ENCODE measurements at regions not wholly inside any gene's neighbourhood (a gene's known extent, or its start where the extent isn't known, plus 50 kb on each side); places are given as distances from the start of the nearest gene placed in this dataset.

DNA sequence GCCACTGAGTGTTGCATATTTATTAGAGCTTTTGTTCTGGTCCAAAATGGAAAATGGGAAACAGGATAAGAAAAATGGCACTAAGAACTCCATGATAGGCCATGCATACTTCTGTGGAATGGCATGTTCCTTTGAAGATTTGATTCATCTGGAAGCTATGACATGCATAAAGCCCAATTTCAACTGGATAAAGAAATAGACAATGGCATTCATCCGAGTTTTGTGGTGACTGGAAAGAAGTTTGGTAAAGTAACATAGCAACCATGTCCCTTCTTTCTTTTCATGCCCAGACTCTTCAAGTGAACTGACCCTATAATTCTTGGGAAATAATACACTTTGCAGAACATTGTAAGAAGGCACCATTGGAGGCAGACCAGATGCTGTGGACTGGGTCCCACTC is 368.4 kb upstream of the IL12A start:
- Mint-ChIP-seq H3K27ac (no peak overlapping the region), H3K9me3 (no peaks in the 10 kb centered on the region), H3K4me3 (no peak overlapping the region), H3K36me3 (ENCODE audit: low read depth) (no peaks in the 10 kb centered on the region), H3K4me1 (peaks cover 22% of the 10 kb centered on the region), H3K27me3 (ENCODE audit: insufficient read depth, low read depth, poor library complexity) (no peaks in the 10 kb centered on the region)
- Histone ChIP-seq H3K4me1 (ENCODE audit: insufficient read depth) (peaks cover 4% of the 10 kb centered on the region; the same call in 1 of the 2 replicates), H3K9me2 (ENCODE audit: insufficient read depth) (no peaks in the 10 kb centered on the region), H3F3A (replicated peaks; ENCODE audit: low read depth) (no peaks in the 10 kb centered on the region), H4K20me1 (replicated peaks; ENCODE audit: insufficient read depth) (no peaks in the 10 kb centered on the region), H3K79me2 (replicated peaks; ENCODE audit: insufficient read depth) (no peaks in the 10 kb centered on the region), H3K36me3 (ENCODE audit: insufficient read depth) (no peaks in the 10 kb centered on the region), H3K4me3 (no peak overlapping the region), H2AFZ (no peak overlapping the region), H3K27me3 (ENCODE audit: insufficient read depth) (no peaks in the 10 kb centered on the region), H3K4me2 (no peak overlapping the region), H3K27ac (ENCODE audit: low read depth) (no peak overlapping the region)
- ATAC-seq: no peak
- no peak for TF ChIP-seq JUNB (IDR thresholded peaks at IDR 0.05; ENCODE audit: unreplicated experiment)
- no peak for TF ChIP-seq EZH2phosphoT487 (IDR thresholded peaks at IDR 0.05; ENCODE audit: unreplicated experiment)
- no peak for TF ChIP-seq STAT1 (IDR thresholded peaks at IDR 0.05; ENCODE audit: unreplicated experiment)
- TF ChIP-seq NANOG (IDR thresholded peaks at IDR 0.05; ENCODE audit: borderline replicate concordance): no peak
- TF ChIP-seq ZNF114 (CRISPR knock-in tag; IDR thresholded peaks at IDR 0.05): no peak
- no peak for TF ChIP-seq ZNF331 (CRISPR knock-in tag; IDR thresholded peaks at IDR 0.05; ENCODE audit: low read depth)
- TF ChIP-seq, protein P1, sequence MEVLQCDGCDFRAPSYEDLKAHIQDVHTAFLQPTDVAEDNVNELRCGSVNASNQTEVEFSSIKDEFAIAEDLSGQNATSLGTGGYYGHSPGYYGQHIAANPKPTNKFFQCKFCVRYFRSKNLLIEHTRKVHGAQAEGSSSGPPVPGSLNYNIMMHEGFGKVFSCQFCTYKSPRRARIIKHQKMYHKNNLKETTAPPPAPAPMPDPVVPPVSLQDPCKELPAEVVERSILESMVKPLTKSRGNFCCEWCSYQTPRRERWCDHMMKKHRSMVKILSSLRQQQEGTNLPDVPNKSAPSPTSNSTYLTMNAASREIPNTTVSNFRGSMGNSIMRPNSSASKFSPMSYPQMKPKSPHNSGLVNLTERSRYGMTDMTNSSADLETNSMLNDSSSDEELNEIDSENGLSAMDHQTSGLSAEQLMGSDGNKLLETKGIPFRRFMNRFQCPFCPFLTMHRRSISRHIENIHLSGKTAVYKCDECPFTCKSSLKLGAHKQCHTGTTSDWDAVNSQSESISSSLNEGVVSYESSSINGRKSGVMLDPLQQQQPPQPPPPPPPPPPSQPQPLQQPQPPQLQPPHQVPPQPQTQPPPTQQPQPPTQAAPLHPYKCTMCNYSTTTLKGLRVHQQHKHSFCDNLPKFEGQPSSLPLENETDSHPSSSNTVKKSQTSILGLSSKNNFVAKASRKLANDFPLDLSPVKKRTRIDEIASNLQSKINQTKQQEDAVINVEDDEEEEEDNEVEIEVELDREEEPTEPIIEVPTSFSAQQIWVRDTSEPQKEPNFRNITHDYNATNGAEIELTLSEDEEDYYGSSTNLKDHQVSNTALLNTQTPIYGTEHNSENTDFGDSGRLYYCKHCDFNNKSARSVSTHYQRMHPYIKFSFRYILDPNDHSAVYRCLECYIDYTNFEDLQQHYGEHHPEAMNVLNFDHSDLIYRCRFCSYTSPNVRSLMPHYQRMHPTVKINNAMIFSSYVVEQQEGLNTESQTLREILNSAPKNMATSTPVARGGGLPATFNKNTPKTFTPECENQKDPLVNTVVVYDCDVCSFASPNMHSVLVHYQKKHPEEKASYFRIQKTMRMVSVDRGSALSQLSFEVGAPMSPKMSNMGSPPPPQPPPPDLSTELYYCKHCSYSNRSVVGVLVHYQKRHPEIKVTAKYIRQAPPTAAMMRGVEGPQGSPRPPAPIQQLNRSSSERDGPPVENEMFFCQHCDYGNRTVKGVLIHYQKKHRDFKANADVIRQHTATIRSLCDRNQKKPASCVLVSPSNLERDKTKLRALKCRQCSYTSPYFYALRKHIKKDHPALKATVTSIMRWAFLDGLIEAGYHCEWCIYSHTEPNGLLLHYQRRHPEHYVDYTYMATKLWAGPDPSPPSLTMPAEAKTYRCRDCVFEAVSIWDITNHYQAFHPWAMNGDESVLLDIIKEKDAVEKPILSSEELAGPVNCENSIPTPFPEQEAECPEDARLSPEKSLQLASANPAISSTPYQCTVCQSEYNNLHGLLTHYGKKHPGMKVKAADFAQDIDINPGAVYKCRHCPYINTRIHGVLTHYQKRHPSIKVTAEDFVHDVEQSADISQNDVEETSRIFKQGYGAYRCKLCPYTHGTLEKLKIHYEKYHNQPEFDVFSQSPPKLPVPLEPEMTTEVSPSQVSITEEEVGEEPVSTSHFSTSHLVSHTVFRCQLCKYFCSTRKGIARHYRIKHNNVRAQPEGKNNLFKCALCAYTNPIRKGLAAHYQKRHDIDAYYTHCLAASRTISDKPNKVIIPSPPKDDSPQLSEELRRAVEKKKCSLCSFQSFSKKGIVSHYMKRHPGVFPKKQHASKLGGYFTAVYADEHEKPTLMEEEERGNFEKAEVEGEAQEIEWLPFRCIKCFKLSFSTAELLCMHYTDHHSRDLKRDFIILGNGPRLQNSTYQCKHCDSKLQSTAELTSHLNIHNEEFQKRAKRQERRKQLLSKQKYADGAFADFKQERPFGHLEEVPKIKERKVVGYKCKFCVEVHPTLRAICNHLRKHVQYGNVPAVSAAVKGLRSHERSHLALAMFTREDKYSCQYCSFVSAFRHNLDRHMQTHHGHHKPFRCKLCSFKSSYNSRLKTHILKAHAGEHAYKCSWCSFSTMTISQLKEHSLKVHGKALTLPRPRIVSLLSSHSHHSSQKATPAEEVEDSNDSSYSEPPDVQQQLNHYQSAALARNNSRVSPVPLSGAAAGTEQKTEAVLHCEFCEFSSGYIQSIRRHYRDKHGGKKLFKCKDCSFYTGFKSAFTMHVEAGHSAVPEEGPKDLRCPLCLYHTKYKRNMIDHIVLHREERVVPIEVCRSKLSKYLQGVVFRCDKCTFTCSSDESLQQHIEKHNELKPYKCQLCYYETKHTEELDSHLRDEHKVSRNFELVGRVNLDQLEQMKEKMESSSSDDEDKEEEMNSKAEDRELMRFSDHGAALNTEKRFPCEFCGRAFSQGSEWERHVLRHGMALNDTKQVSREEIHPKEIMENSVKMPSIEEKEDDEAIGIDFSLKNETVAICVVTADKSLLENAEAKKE (CRISPR knock-in tag; IDR thresholded peaks at IDR 0.05): no peak
- TF ChIP-seq, protein P2, sequence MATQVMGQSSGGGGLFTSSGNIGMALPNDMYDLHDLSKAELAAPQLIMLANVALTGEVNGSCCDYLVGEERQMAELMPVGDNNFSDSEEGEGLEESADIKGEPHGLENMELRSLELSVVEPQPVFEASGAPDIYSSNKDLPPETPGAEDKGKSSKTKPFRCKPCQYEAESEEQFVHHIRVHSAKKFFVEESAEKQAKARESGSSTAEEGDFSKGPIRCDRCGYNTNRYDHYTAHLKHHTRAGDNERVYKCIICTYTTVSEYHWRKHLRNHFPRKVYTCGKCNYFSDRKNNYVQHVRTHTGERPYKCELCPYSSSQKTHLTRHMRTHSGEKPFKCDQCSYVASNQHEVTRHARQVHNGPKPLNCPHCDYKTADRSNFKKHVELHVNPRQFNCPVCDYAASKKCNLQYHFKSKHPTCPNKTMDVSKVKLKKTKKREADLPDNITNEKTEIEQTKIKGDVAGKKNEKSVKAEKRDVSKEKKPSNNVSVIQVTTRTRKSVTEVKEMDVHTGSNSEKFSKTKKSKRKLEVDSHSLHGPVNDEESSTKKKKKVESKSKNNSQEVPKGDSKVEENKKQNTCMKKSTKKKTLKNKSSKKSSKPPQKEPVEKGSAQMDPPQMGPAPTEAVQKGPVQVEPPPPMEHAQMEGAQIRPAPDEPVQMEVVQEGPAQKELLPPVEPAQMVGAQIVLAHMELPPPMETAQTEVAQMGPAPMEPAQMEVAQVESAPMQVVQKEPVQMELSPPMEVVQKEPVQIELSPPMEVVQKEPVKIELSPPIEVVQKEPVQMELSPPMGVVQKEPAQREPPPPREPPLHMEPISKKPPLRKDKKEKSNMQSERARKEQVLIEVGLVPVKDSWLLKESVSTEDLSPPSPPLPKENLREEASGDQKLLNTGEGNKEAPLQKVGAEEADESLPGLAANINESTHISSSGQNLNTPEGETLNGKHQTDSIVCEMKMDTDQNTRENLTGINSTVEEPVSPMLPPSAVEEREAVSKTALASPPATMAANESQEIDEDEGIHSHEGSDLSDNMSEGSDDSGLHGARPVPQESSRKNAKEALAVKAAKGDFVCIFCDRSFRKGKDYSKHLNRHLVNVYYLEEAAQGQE (IDR thresholded peaks at IDR 0.05; ENCODE audit: unreplicated experiment): no peak
- no peak for TF ChIP-seq EZH2 (IDR thresholded peaks at IDR 0.05; ENCODE audit: low read depth, unreplicated experiment)
- TF ChIP-seq, protein P3, sequence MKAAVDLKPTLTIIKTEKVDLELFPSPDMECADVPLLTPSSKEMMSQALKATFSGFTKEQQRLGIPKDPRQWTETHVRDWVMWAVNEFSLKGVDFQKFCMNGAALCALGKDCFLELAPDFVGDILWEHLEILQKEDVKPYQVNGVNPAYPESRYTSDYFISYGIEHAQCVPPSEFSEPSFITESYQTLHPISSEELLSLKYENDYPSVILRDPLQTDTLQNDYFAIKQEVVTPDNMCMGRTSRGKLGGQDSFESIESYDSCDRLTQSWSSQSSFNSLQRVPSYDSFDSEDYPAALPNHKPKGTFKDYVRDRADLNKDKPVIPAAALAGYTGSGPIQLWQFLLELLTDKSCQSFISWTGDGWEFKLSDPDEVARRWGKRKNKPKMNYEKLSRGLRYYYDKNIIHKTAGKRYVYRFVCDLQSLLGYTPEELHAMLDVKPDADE (IDR thresholded peaks at IDR 0.05): no peak
- TF ChIP-seq CREB1 (CRISPR knock-in tag; IDR thresholded peaks at IDR 0.05; ENCODE audit: low read depth): no peak
- TF ChIP-seq, protein P4, sequence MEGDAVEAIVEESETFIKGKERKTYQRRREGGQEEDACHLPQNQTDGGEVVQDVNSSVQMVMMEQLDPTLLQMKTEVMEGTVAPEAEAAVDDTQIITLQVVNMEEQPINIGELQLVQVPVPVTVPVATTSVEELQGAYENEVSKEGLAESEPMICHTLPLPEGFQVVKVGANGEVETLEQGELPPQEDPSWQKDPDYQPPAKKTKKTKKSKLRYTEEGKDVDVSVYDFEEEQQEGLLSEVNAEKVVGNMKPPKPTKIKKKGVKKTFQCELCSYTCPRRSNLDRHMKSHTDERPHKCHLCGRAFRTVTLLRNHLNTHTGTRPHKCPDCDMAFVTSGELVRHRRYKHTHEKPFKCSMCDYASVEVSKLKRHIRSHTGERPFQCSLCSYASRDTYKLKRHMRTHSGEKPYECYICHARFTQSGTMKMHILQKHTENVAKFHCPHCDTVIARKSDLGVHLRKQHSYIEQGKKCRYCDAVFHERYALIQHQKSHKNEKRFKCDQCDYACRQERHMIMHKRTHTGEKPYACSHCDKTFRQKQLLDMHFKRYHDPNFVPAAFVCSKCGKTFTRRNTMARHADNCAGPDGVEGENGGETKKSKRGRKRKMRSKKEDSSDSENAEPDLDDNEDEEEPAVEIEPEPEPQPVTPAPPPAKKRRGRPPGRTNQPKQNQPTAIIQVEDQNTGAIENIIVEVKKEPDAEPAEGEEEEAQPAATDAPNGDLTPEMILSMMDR (conservative IDR thresholded peaks at IDR 0.05; ENCODE audit: low read depth in 2 of 2): no peak
- TF ChIP-seq POLR2AphosphoS5 (IDR thresholded peaks at IDR 0.05; ENCODE audit: low read depth): no peak
- no peak for DNase-seq (ENCODE audit: low spot score)
